Breast epithelium (tissue), 4 donors: ENCODE measurements at regions not wholly inside any gene's neighbourhood (a gene's known extent, or its start where the extent isn't known, plus 50 kb on each side); places are given as distances from the start of the nearest gene placed in this dataset.

Experiments
- DNase-seq, 2 donors: peaks; one replicate each; pipeline ENCODE4 v3.0.0-alpha.2; 2019; ENCODE audit warnings: low spot score in 2 of 2
- H3K27ac ChIP-seq, 2 donors: fragments of 200-600 bp; sonication (generic) in 1 of 2; one replicate each; pipeline ENCODE4 v1.5.1; 2016 to 2019; ENCODE audit warnings: mild to moderate bottlenecking in 1 of 2
- H3K27me3 ChIP-seq, 2 donors: fragments of 200-600 bp; sonication (generic) in 1 of 2; one replicate each; pipeline versions ENCODE4 v1.5.1 to v1.6.0; 2017 to 2019; ENCODE audit warnings: control low read depth in 1 of 2, mild to moderate bottlenecking in 1 of 2
- H3K36me3 ChIP-seq: fragments of 200-600 bp; one replicate; pipeline ENCODE4 v1.5.1; 2019
- H3K4me1 ChIP-seq, 2 donors: fragments of 200-600 bp; sonication (generic); one replicate each; pipeline ENCODE4 v1.5.1; 2016 to 2019; ENCODE audit warnings: control low read depth in 1 of 2
- H3K4me3 ChIP-seq, 3 donors: fragments of 200-600 bp; sonication (generic); 1 replicate in 2 of 3; 2 replicates in 1 of 3; pipeline ENCODE4 v1.5.1; 2016 to 2019; ENCODE audit warnings: mild to moderate bottlenecking in 3 of 3, moderate library complexity in 2 of 3
- H3K9me3 ChIP-seq, 2 donors: fragments of 200-600 bp; sonication (generic) in 1 of 2; one replicate each; pipeline ENCODE4 v1.5.1; 2016 to 2019; ENCODE audit warnings: control low read depth in 1 of 2
- CTCF ChIP-seq, 3 donors: fragments of 450-650 bp; IDR thresholded peaks; one replicate each; pipeline ENCODE4 v1.5.1; 2016 to 2017; ENCODE audit warnings: antibody characterized with exemption in 3 of 3, mild to moderate bottlenecking in 3 of 3, moderate library complexity in 3 of 3
- POLR2A ChIP-seq: fragments of 450-650 bp; IDR thresholded peaks from one replicate; pipeline ENCODE4 v1.6.1; 2016; ENCODE audit warnings: antibody characterized with exemption, mild to moderate bottlenecking, moderate library complexity
- POLR2AphosphoS5 ChIP-seq, 3 donors: sonication (generic); formaldehyde crosslinking; IDR thresholded peaks; one replicate each; pipeline ENCODE4 v1.6.1; 2017; ENCODE audit warnings: antibody characterized with exemption in 3 of 3
- intact Hi-C: fragments of 100-400 bp; cut with DNase I; formaldehyde crosslinking; loops from one replicate; pipeline ENCODE4 v1.15.1; 2023; ENCODE audit warnings: low total_unique reads

GRCh38 chr22:48258064-48258701 is 1495.7 kb downstream of the TBC1D22A start:
- no peaks in the 10 kb centered on the region for H3K36me3 ChIP-seq
- no peaks in the 10 kb centered on the region for H3K4me1 ChIP-seq
- TF ChIP-seq CTCF (IDR thresholded peaks at IDR 0.05) (no peak), POLR2A (no peak), POLR2AphosphoS5 (IDR thresholded peaks at IDR 0.05) (no peak)
- H3K27ac ChIP-seq = no peak overlapping the region
- no peaks in the 10 kb centered on the region for H3K9me3 ChIP-seq
- no peak overlapping the region for H3K4me3 ChIP-seq
- no peak for DNase-seq
- H3K27me3 ChIP-seq = peaks cover 0 to 66% of the 10 kb centered on the region in 2 donors
- intact Hi-C loops = no loop called here

- DNase-seq = no peak
- no peak overlapping the region for H3K27ac ChIP-seq
- no peak for TF ChIP-seq POLR2AphosphoS5 (IDR thresholded peaks at IDR 0.05)
- no peak for TF ChIP-seq CTCF (IDR thresholded peaks at IDR 0.05)
- no peak for TF ChIP-seq POLR2A
- H3K36me3 ChIP-seq = no peaks in the 10 kb centered on the region
- H3K27me3 ChIP-seq = peaks cover 0 to 63% of the 10 kb centered on the region in 2 donors
- no peaks in the 10 kb centered on the region for H3K9me3 ChIP-seq
- no peaks in the 10 kb centered on the region for H3K4me1 ChIP-seq
- intact Hi-C loops = no loop called here
- H3K4me3 ChIP-seq = no peak overlapping the region
Observed at GRCh38 chr22:48257685-48258055, 1495.2 kb downstream of the TBC1D22A start.

GRCh38 chr22:48256776-48257684 is 1494.6 kb downstream of the TBC1D22A start:
- intact Hi-C loops = no loop called here
- no peak overlapping the region for H3K4me3 ChIP-seq
- no peaks in the 10 kb centered on the region for H3K4me1 ChIP-seq
- DNase-seq = no peak
- peaks cover 0 to 57% of the 10 kb centered on the region in 2 donors for H3K27me3 ChIP-seq
- no peak overlapping the region for H3K27ac ChIP-seq
- TF ChIP-seq CTCF (IDR thresholded peaks at IDR 0.05) = no peak
- no peak for TF ChIP-seq POLR2A
- TF ChIP-seq POLR2AphosphoS5 (IDR thresholded peaks at IDR 0.05) = no peak
- H3K36me3 ChIP-seq = no peaks in the 10 kb centered on the region
- H3K9me3 ChIP-seq = no peaks in the 10 kb centered on the region

GRCh38 chr22:48256041-48256739 is 1493.7 kb downstream of the TBC1D22A start:
- no peaks in the 10 kb centered on the region for H3K4me1 ChIP-seq
- H3K4me3 ChIP-seq = no peak overlapping the region
- H3K27me3 ChIP-seq = peaks cover 0 to 61% of the 10 kb centered on the region in 2 donors
- no peak for DNase-seq
- no peak overlapping the region for H3K27ac ChIP-seq
- H3K36me3 ChIP-seq = no peaks in the 10 kb centered on the region
- TF ChIP-seq POLR2AphosphoS5 (IDR thresholded peaks at IDR 0.05) = no peak
- TF ChIP-seq POLR2A = no peak
- TF ChIP-seq CTCF (IDR thresholded peaks at IDR 0.05) = no peak
- intact Hi-C loops = no loop called here
- no peaks in the 10 kb centered on the region for H3K9me3 ChIP-seq
